Epithelial cell of esophagus (primary cell): ENCODE measurements at regions not wholly inside any gene's neighbourhood (a gene's known extent, or its start where the extent isn't known, plus 50 kb on each side); places are given as distances from the start of the nearest gene placed in this dataset.

Experiments
- DNase-seq: peaks from one replicate; pipeline ENCODE4 v3.0.0; 2010; ENCODE audit warnings: low read depth
- H3K4me3 ChIP-seq: 2 replicates; pipeline ENCODE4 v1.5.1; 2011; ENCODE audit warnings: mild to moderate bottlenecking, low read length, control low read depth
- CTCF ChIP-seq: IDR thresholded peaks from 2 replicates; pipeline ENCODE4 v1.5.1; 2011; ENCODE audit warnings: low read depth, mild to moderate bottlenecking, low read length, control low read depth, inconsistent platforms; ENCODE audit not compliant: insufficient read depth; ENCODE audit errors: missing control alignments

DNA sequence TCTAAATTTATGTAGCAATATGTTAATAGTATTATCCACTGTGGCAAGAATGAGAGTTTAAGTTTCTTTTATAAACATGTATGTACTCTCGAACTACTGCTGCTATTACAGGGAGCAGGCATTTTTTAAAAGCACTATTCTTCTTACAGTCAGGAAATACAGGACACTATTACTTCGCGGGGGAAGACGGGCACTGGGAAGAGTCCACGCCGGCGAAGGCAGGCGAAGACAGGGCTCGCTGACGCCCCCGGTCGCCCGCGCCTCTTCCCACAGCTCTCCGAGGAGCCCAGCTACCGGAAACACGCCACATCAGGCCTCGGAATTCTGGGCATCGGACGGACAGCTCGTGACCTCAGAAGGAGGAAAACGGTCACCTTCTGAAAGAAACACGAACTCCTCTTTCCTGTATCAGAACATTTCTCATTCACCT is 90.2 kb downstream of the FAM161A start:
- H3K4me3 ChIP-seq, result peak overlapping the region; percentile 76
- peak; percentile 25 for TF ChIP-seq CTCF
- DNase-seq, result peak; percentile 89

- no peak for TF ChIP-seq CTCF
- no peak for DNase-seq
- no peak overlapping the region for H3K4me3 ChIP-seq
These were observed 91.6 kb downstream of the FAM161A start for GRCh38 chr2:61762292-61762691.

GRCh38 chr2:61759718-61760117 is 94.1 kb downstream of the FAM161A start:
- DNase-seq, result peak; percentile 75
- TF ChIP-seq CTCF, result no peak
- no peak overlapping the region for H3K4me3 ChIP-seq

GRCh38 chr2:61759005-61759404 is 94.9 kb downstream of the FAM161A start:
- peak; percentile 56 for DNase-seq
- no peak for TF ChIP-seq CTCF
- H3K4me3 ChIP-seq, result no peak overlapping the region

DNA sequence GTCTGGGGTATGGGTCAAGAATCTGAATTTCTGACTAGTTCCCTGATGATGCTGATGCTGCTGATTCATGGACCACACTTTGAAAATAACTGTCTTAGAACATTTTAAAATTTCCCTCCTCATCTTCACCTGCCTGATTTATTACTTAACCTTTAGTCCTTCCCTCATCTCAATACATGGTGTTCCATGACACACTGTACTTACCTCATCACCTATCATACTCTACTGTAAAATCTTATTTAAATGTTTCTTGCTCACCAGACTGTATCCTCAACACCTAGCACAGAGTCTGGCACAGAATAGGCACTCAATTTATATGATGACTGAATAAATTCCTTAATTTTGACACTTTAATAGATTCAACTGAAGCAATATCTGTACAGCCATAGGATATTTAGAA is 95.7 kb downstream of the FAM161A start:
- no peak overlapping the region for H3K4me3 ChIP-seq
- TF ChIP-seq CTCF, result no peak
- DNase-seq, result no peak

DNA sequence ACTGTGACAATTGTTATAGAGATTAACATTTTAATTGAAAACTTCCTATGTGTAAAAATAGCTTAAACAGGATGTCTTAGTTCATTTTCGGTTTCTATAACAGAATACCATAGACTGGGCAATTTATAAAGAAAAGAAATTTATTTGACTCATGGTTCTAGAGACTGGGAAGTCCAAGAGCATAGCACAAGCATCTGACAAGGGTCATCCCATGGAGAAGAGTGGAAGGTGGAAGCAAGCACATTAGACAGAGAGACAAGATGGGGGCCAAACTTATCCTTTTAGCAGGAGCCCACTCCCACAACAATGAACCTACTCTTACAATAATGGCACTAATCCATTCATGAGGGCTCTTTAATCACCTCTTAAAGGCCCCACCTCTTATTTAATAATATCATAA is 100.3 kb downstream of the FAM161A start:
- H3K4me3 ChIP-seq, result no peak overlapping the region
- no peak for TF ChIP-seq CTCF
- DNase-seq, result no peak

DNA sequence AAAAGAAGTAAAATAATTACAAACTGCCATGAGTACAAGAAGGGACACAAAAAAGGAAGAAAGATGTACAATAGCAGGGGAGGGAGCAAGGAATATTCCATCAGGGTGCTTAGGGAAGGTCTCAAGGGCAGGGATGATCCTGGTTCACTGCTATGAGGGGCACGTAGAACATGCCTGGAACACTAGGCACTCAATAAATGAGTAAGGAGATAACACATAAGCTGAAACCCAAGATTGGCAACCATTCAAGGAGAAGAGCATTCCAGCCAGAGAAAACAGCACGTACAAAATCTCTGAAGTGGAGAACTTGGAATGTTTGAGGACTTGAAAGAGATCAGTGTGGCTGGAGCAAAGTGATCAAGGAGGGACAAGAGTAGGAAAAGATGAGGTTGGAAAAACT is 103.2 kb downstream of the FAM161A start:
- no peak for DNase-seq
- TF ChIP-seq CTCF, result no peak
- no peak overlapping the region for H3K4me3 ChIP-seq
